ENCODE measurements at regions not wholly inside any gene's neighbourhood (a gene's known extent, or its start where the extent isn't known, plus 50 kb on each side); places are given as distances from the start of the nearest gene placed in this dataset.
"Not testable (repeated sequence)": the region's sequence is repeated elsewhere in the genome, so short reads cannot be mapped to it uniquely, and the experiment has no call there.

GRCh38 chr7:81051811-81052413 is 133.1 kb upstream of the SEMA3C start:
- 63 to 78% methylated on average over 3 of the region's 3 CpGs for WGBS, 2 donors
- Histone ChIP-seq H3K27me3 (no peaks in the 10 kb centered on the region), H3K36me3 (no peaks in the 10 kb centered on the region), H3K27ac (no peak overlapping the region), H3K9me3 (peaks cover 0 to 12% (median 0%) of the 10 kb centered on the region in 11 donors), H3K4me3 (no peak overlapping the region), H3K4me1 (no peaks in the 10 kb centered on the region)
- ATAC-seq (no peak), DNase-seq (no peak)
- no peak for TF ChIP-seq CTCF (IDR thresholded peaks at IDR 0.05)
- intact Hi-C loops (cut with DNase I): no loop called here

- no peak for TF ChIP-seq CTCF (IDR thresholded peaks at IDR 0.05)
- no peak for DNase-seq
- H3K36me3 ChIP-seq: no peaks in the 10 kb centered on the region
- ATAC-seq: no peak
- no peaks in the 10 kb centered on the region for H3K4me1 ChIP-seq
- intact Hi-C loops (cut with DNase I): loop anchor here in 1 of 10 donors (10.0 kb wide), 1 partner anchor 61 kb away; no protein-coding TSS in a partner anchor
- H3K4me3 ChIP-seq: no peak overlapping the region
- H3K27me3 ChIP-seq: no peaks in the 10 kb centered on the region
- no peak overlapping the region for H3K27ac ChIP-seq
- H3K9me3 ChIP-seq: peaks cover 0 to 23% (median 0%) of the 10 kb centered on the region in 11 donors
Observed at GRCh38 chr7:81045491-81046030, 126.7 kb upstream of the SEMA3C start.

- not testable (repeated sequence) for H3K36me3 ChIP-seq, H3K27me3 ChIP-seq, ATAC-seq, DNase-seq, H3K4me3 ChIP-seq, H3K27ac ChIP-seq, H3K4me1 ChIP-seq
- 91 to 94% methylated on average over 16 to 21 of the region's 21 CpGs for WGBS, 2 donors
- H3K9me3 ChIP-seq: peaks cover 0 to 25% (median 0%) of the 10 kb centered on the region in 11 donors
- intact Hi-C loops (cut with DNase I): loop anchor here in 2 of 10 donors (2.0 to 10.0 kb wide), 2 partner anchors 58 kb away; no protein-coding TSS in a partner anchor
Observed at GRCh38 chr7:81042646-81043045, 123.8 kb upstream of the SEMA3C start.

GRCh38 chr7:81040496-81040895 is 121.6 kb upstream of the SEMA3C start:
- Histone ChIP-seq H3K27ac (no peak overlapping the region), H3K4me1 (no peaks in the 10 kb centered on the region), H3K36me3 (no peaks in the 10 kb centered on the region), H3K27me3 (no peaks in the 10 kb centered on the region), H3K9me3 (peaks cover 0 to 18% (median 0%) of the 10 kb centered on the region in 11 donors), H3K4me3 (no peak overlapping the region)
- WGBS, 2 donors: 94 to 97% methylated on average over 1 of the region's 1 CpG
- DNase-seq: no peak
- intact Hi-C loops (cut with DNase I): loop anchor here in 1 of 10 donors (10.0 kb wide), 1 partner anchor 56 kb away; no protein-coding TSS in a partner anchor
- no peak for ATAC-seq
- no peak for TF ChIP-seq CTCF (IDR thresholded peaks at IDR 0.05)

GRCh38 chr7:81036871-81037270 is 118.0 kb upstream of the SEMA3C start:
- TF ChIP-seq CTCF (IDR thresholded peaks at IDR 0.05): no peak
- DNase-seq (no peak), ATAC-seq (no peak)
- Histone ChIP-seq H3K4me1 (no peaks in the 10 kb centered on the region), H3K27ac (no peak overlapping the region), H3K4me3 (no peak overlapping the region), H3K36me3 (no peaks in the 10 kb centered on the region), H3K9me3 (peaks cover 0 to 12% (median 0%) of the 10 kb centered on the region in 11 donors), H3K27me3 (no peaks in the 10 kb centered on the region)
- intact Hi-C loops (cut with DNase I): no loop called here

Measured in heart right ventricle (tissue), 16 donors.